Keratinocyte (primary cell): ENCODE measurements at regions not wholly inside any gene's neighbourhood (a gene's known extent, or its start where the extent isn't known, plus 50 kb on each side); places are given as distances from the start of the nearest gene placed in this dataset.

Experiments
- DNase-seq: peaks from one replicate; pipeline ENCODE4 v3.0.0-alpha.2; 2011; ENCODE audit warnings: low read depth, missing footprints, low spot score
- FAIRE-seq: peaks from 2 replicates; lab custom pipeline; 2011; peaks lifted over from hg19 to GRCh38; lab: Jason Lieb, UNC
- H2AFZ ChIP-seq: 2 replicates; pipeline ENCODE4 v1.6.0; 2012; ENCODE audit warnings: low read length, control low read depth, inconsistent platforms; ENCODE audit not compliant: control insufficient read depth
- H3K27ac ChIP-seq: 2 replicates; pipeline ENCODE4 v1.5.1; 2011; ENCODE audit warnings: low read length; ENCODE audit not compliant: control insufficient read depth, insufficient read depth
- H3K27me3 ChIP-seq: 3 replicates; pipeline ENCODE4 v1.6.0; 2011; ENCODE audit warnings: low read length; ENCODE audit not compliant: control insufficient read depth, insufficient read depth; ENCODE audit errors: extremely low read depth
- H3K36me3 ChIP-seq, 2 experiments: 2 replicates in 1 of 2; 3 replicates in 1 of 2; pipeline ENCODE4 v1.5.1; 2011; ENCODE audit warnings: low read length in 2 of 2, mild to moderate bottlenecking in 1 of 2; ENCODE audit not compliant: control insufficient read depth in 2 of 2, insufficient read depth in 2 of 2; ENCODE audit errors: extremely low read depth in 1 of 2
- H3K4me1 ChIP-seq: 3 replicates; pipeline ENCODE4 v1.5.1; 2011; ENCODE audit warnings: low read length; ENCODE audit not compliant: control insufficient read depth, insufficient read depth; ENCODE audit errors: extremely low read depth
- H3K4me2 ChIP-seq: 3 replicates; pipeline ENCODE4 v1.6.0; 2011; ENCODE audit warnings: low read depth, low read length; ENCODE audit not compliant: control insufficient read depth, insufficient read depth; ENCODE audit errors: extremely low read depth
- H3K4me3 ChIP-seq, 3 experiments: fragments of 200-600 bp in 1 of 3; sonication (generic) in 1 of 3; 2 replicates in 2 of 3; 3 replicates in 1 of 3; pipeline ENCODE4 v1.5.1; 2011 to 2016; ENCODE audit warnings: low read length in 3 of 3, mild to moderate bottlenecking in 3 of 3, control low read depth in 2 of 3, inconsistent platforms in 1 of 3, low read depth in 1 of 3, mixed read lengths in 1 of 3, mixed run types in 1 of 3, moderate library complexity in 1 of 3; ENCODE audit not compliant: control insufficient read depth in 2 of 3, insufficient read depth in 2 of 3; ENCODE audit errors: extremely low read depth in 1 of 3
- H3K79me2 ChIP-seq: 2 replicates; pipeline ENCODE4 v1.6.0; 2012; ENCODE audit warnings: low read length; ENCODE audit not compliant: control insufficient read depth, insufficient read depth
- H3K9ac ChIP-seq: 3 replicates; pipeline ENCODE4 v1.6.0; 2011; ENCODE audit warnings: low read length; ENCODE audit not compliant: control insufficient read depth, insufficient read depth; ENCODE audit errors: extremely low read depth
- H3K9me1 ChIP-seq: 3 replicates; pipeline ENCODE4 v1.6.0; 2011; ENCODE audit warnings: low read length; ENCODE audit not compliant: control insufficient read depth, insufficient read depth; ENCODE audit errors: extremely low read depth
- H3K9me3 ChIP-seq: 2 replicates; pipeline ENCODE4 v1.5.1; 2012; ENCODE audit warnings: low read depth, low read length; ENCODE audit not compliant: control insufficient read depth
- H4K20me1 ChIP-seq: 3 replicates; pipeline ENCODE4 v1.6.0; 2011; ENCODE audit warnings: low read length; ENCODE audit not compliant: control insufficient read depth, insufficient read depth; ENCODE audit errors: extremely low read depth
- EZH2 ChIP-seq: IDR thresholded peaks from one replicate; pipeline ENCODE4 v1.6.1; 2012; ENCODE audit warnings: inconsistent platforms, mild to moderate bottlenecking, low read length, moderate library complexity
- dilution Hi-C: fragments of 300-500 bp; cut with MboI; formaldehyde crosslinking; loops from one replicate; pipeline ENCODE4 v1.7.0; 2020; ENCODE audit warnings: low sequenced_read_pairs; ENCODE audit not compliant: extremely low pct_ligation_motif_present
- TF ChIP-seq, protein P1 (sequence below), 3 experiments: IDR thresholded peaks in 1 of 3; conservative IDR thresholded peaks in 1 of 3; optimal IDR thresholded peaks in 1 of 3; 2 replicates in 2 of 3; 3 replicates in 1 of 3; pipeline versions ENCODE3 to v1.5.1; 2011; ENCODE audit warnings: low read length in 3 of 3, mild to moderate bottlenecking in 3 of 3, moderate library complexity in 2 of 3, control low read depth in 1 of 3, inconsistent platforms in 1 of 3; ENCODE audit not compliant: insufficient read depth in 2 of 3; ENCODE audit errors: extremely low read depth in 1 of 3

DNA sequence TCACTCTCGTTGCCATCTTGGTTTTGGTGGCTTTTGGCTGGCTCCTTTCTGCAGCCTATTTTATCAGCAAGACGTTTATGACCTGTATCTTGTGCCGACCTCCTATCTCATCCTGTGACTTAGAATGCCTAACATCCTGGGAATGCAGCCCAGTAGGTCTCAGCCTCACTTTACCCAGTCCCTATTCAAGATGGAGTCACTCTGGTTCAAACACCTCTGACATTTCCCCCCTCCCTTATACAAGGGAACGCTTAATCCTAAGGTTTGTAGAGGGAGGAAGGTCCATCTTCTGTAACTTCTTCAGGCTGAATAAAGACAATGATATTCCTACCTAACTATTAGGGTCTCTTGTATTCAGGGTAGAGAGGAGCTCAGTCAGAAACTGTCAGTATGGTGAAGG, 79.3 kb upstream of the SPANXB1 start:
- Histone ChIP-seq H3K4me2 (no peak overlapping the region), H3K4me3 (no peak overlapping the region), H3K36me3 (no peaks in the 10 kb centered on the region), H3K9ac (no peak overlapping the region), H4K20me1 (no peaks in the 10 kb centered on the region), H3K27ac (no peak overlapping the region), H3K79me2 (no peaks in the 10 kb centered on the region), H3K27me3 (no peaks in the 10 kb centered on the region), H3K9me3 (no peaks in the 10 kb centered on the region), H3K9me1 (no peaks in the 10 kb centered on the region), H2AFZ (no peak overlapping the region), H3K4me1 (no peaks in the 10 kb centered on the region)
- FAIRE-seq (no peak), DNase-seq (no peak)
- dilution Hi-C loops = no loop called here
- TF ChIP-seq, protein P1, sequence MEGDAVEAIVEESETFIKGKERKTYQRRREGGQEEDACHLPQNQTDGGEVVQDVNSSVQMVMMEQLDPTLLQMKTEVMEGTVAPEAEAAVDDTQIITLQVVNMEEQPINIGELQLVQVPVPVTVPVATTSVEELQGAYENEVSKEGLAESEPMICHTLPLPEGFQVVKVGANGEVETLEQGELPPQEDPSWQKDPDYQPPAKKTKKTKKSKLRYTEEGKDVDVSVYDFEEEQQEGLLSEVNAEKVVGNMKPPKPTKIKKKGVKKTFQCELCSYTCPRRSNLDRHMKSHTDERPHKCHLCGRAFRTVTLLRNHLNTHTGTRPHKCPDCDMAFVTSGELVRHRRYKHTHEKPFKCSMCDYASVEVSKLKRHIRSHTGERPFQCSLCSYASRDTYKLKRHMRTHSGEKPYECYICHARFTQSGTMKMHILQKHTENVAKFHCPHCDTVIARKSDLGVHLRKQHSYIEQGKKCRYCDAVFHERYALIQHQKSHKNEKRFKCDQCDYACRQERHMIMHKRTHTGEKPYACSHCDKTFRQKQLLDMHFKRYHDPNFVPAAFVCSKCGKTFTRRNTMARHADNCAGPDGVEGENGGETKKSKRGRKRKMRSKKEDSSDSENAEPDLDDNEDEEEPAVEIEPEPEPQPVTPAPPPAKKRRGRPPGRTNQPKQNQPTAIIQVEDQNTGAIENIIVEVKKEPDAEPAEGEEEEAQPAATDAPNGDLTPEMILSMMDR (optimal IDR thresholded peaks at IDR 0.05 in 1 of 3, IDR thresholded peaks at IDR 0.05 in 1 of 3, conservative IDR thresholded peaks at IDR 0.05 in 1 of 3; ENCODE audit: extremely low read depth in 1 of 3, insufficient read depth in 2 of 3, low read length in 3 of 3) = no peak
- TF ChIP-seq EZH2 = no peak

DNA sequence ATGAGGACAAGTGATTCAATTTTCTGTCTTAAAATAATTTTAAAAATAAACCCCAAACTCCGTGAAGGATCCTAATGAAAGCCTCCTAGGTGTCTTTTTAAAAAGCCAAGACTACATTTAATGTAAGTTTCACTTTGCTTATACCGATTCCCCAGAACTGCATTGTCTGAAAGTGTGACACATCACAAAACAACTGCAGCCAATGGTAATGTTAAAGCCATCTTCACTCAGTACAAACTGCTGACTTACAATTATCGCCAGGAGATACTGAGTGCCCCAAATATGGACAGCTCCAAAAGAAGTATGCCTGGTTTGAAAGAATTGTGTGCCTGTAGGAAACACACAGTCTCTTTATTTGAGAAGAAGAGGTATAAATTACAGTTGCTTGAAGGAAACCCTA, 73.7 kb upstream of the SPANXB1 start:
- H3K4me2 ChIP-seq = no peak overlapping the region
- H3K27me3 ChIP-seq = no peaks in the 10 kb centered on the region
- H3K9ac ChIP-seq = no peak overlapping the region
- H3K4me3 ChIP-seq = no peak overlapping the region
- H2AFZ ChIP-seq = no peak overlapping the region
- no peak overlapping the region for H3K27ac ChIP-seq
- dilution Hi-C loops = no loop called here
- no peaks in the 10 kb centered on the region for H3K79me2 ChIP-seq
- FAIRE-seq (no peak), DNase-seq (no peak)
- H3K9me3 ChIP-seq = no peaks in the 10 kb centered on the region
- no peaks in the 10 kb centered on the region for H3K4me1 ChIP-seq
- H3K9me1 ChIP-seq = no peaks in the 10 kb centered on the region
- no peaks in the 10 kb centered on the region for H4K20me1 ChIP-seq
- H3K36me3 ChIP-seq = no peaks in the 10 kb centered on the region
- TF ChIP-seq EZH2 = no peak
- TF ChIP-seq, protein P1 (optimal IDR thresholded peaks at IDR 0.05 in 1 of 3, IDR thresholded peaks at IDR 0.05 in 1 of 3, conservative IDR thresholded peaks at IDR 0.05 in 1 of 3; ENCODE audit: extremely low read depth in 1 of 3, insufficient read depth in 2 of 3, low read length in 3 of 3) = no peak
